Upper lobe of right lung (tissue), 1 donor: ENCODE measurements at regions not wholly inside any gene's neighbourhood (a gene's known extent, or its start where the extent isn't known, plus 50 kb on each side); places are given as distances from the start of the nearest gene placed in this dataset.

Source experiments
- ATAC-seq: fragments of 200-7000 bp; cut with Tn5 transposase; one replicate; pipeline ENCODE4 v1.9.1; 2020; ENCODE audit warnings: mild to moderate bottlenecking, moderate library complexity
- DNase-seq: peaks from one replicate; pipeline ENCODE4 v3.0.0-alpha.2; 2020
- H3K27ac ChIP-seq: fragments of 200-600 bp; one replicate; pipeline ENCODE4 v1.8.0; 2022
- H3K27me3 ChIP-seq: fragments of 200-600 bp; one replicate; pipeline ENCODE4 v1.8.0; 2022; ENCODE audit warnings: mild to moderate bottlenecking
- H3K36me3 ChIP-seq: fragments of 200-600 bp; one replicate; pipeline ENCODE4 v1.8.0; 2022
- H3K4me1 ChIP-seq: fragments of 200-600 bp; one replicate; pipeline ENCODE4 v1.8.0; 2022
- H3K4me3 ChIP-seq: fragments of 200-600 bp; one replicate; pipeline ENCODE4 v1.8.0; 2022; ENCODE audit warnings: mild to moderate bottlenecking
- H3K9me3 ChIP-seq: fragments of 200-600 bp; one replicate; pipeline ENCODE4 v1.8.0; 2022
- CTCF ChIP-seq: fragments of 200-600 bp; IDR thresholded peaks from one replicate; pipeline ENCODE4 v1.8.0; 2022; ENCODE audit warnings: antibody characterized with exemption
- intact Hi-C: fragments of 100-400 bp; cut with DNase I; formaldehyde crosslinking; loops from one replicate; pipeline ENCODE4 v1.11.0; 2022
- donor health status: DM: no; HTN: yes; CAD: no; lungs with severe emphysema.

GRCh38 chr5:5077236-5077635 lies 62.9 kb upstream of the ADAMTS16 start:
- TF ChIP-seq CTCF, result no peak
- Histone ChIP-seq H3K4me3 (no peak overlapping the region), H3K9me3 (no peaks in the 10 kb centered on the region), H3K36me3 (no peaks in the 10 kb centered on the region), H3K27me3 (peaks cover 9% of the 10 kb centered on the region), H3K4me1 (no peaks in the 10 kb centered on the region), H3K27ac (no peak overlapping the region)
- intact Hi-C loops, result no loop called here
- DNase-seq, result no peak
- ATAC-seq, result no peak

- no peak for ATAC-seq
- intact Hi-C loops, result no loop called here
- no peaks in the 10 kb centered on the region for H3K9me3 ChIP-seq
- DNase-seq, result no peak
- no peak overlapping the region for H3K27ac ChIP-seq
- H3K4me1 ChIP-seq, result no peaks in the 10 kb centered on the region
- no peak for TF ChIP-seq CTCF
- no peaks in the 10 kb centered on the region for H3K36me3 ChIP-seq
- H3K4me3 ChIP-seq, result no peak overlapping the region
- peaks cover 9% of the 10 kb centered on the region for H3K27me3 ChIP-seq
These were observed 61.9 kb upstream of the ADAMTS16 start for GRCh38 chr5:5078009-5078897.

GRCh38 chr5:5079876-5080275 lies 60.3 kb upstream of the ADAMTS16 start:
- H3K27ac ChIP-seq, result no peak overlapping the region
- DNase-seq, result no peak
- peaks cover 9% of the 10 kb centered on the region for H3K27me3 ChIP-seq
- ATAC-seq, result no peak
- H3K36me3 ChIP-seq, result no peaks in the 10 kb centered on the region
- no peaks in the 10 kb centered on the region for H3K4me1 ChIP-seq
- H3K9me3 ChIP-seq, result no peaks in the 10 kb centered on the region
- H3K4me3 ChIP-seq, result no peak overlapping the region
- no peak for TF ChIP-seq CTCF
- intact Hi-C loops, result no loop called here

- Histone ChIP-seq H3K36me3 (no peaks in the 10 kb centered on the region), H3K4me1 (no peaks in the 10 kb centered on the region), H3K4me3 (no peak overlapping the region), H3K9me3 (no peaks in the 10 kb centered on the region), H3K27ac (no peak overlapping the region), H3K27me3 (peaks cover 9% of the 10 kb centered on the region)
- TF ChIP-seq CTCF, result no peak
- DNase-seq (no peak), ATAC-seq (no peak)
- intact Hi-C loops, result no loop called here
These were observed 59.3 kb upstream of the ADAMTS16 start for GRCh38 chr5:5080790-5081189.

- intact Hi-C loops, result no loop called here
- no peak for DNase-seq
- Histone ChIP-seq H3K4me1 (no peaks in the 10 kb centered on the region), H3K36me3 (no peaks in the 10 kb centered on the region), H3K9me3 (no peaks in the 10 kb centered on the region), H3K27ac (no peak overlapping the region), H3K4me3 (no peak overlapping the region), H3K27me3 (no peaks in the 10 kb centered on the region)
- ATAC-seq, result no peak
- TF ChIP-seq CTCF, result no peak
These were observed 54.7 kb upstream of the ADAMTS16 start for GRCh38 chr5:5085381-5085780.
